22Rv1 (cell line): ENCODE measurements at regions not wholly inside any gene's neighbourhood (a gene's known extent, or its start where the extent isn't known, plus 50 kb on each side); places are given as distances from the start of the nearest gene placed in this dataset.

ENCODE experiments used
- CTCF ChIP-seq: fragments of 450-650 bp; IDR thresholded peaks from 2 replicates; pipeline ENCODE4 v1.5.1; 2017; ENCODE audit warnings: mild to moderate bottlenecking
- ZFX ChIP-seq: fragments of 450-650 bp; IDR thresholded peaks from 2 replicates; pipeline ENCODE4 v1.6.1; 2017; ENCODE audit warnings: antibody characterized with exemption, borderline replicate concordance

GRCh38 chrX:10926891-10927290 lies 184.2 kb upstream of the HCCS start:
- TF ChIP-seq CTCF (no peak), ZFX (no peak)
